ENCODE measurements at regions not wholly inside any gene's neighbourhood (a gene's known extent, or its start where the extent isn't known, plus 50 kb on each side); places are given as distances from the start of the nearest gene placed in this dataset.

DNA sequence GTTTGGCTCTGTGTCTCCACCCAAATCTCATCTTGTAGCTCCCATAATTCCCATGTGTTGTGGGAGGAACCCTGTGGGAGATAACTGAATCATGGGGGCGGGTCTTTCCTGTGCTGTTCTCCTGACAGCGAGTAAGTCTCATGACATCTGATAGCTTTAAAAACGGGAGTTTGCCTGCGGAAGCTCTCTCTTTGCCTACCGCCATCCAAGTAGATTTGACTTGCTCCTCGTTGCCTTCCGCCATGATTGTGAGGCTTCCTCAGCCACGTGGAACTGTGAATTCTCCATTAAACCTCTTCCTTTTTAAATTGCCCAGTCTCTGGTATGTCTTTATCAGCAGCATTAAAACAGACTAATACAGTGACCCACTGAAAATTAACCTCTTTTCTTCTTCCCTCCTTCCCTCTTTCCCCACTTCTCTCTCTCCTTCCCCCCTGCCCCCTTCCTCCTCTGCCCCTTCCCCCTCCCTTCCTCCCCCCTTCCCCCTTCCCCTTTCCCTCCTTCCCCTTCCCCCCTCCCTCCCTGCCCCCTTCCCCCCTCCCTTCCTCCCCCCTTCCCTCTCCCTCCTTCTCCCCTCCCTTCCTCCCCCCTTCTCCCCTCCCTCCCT is 818.8 kb downstream of the SLC4A3 start:
- intact Hi-C loops (cut with micrococcal nuclease): no loop called here
- CTCF ChIA-PET: no interaction called here
- DNase-seq: no peak
- Mint-ChIP-seq H3K36me3 (ENCODE audit: low read depth) (no peaks in the 10 kb centered on the region), H3K27me3 (ENCODE audit: low read depth) (no peaks in the 10 kb centered on the region), H3K27ac (no peak overlapping the region), H3K4me3 (no peak overlapping the region), H3K4me1 (ENCODE audit: low read depth) (no peaks in the 10 kb centered on the region), H3K9me3 (peaks cover 2% of the 10 kb centered on the region)

GRCh38 chr2:220450846-220451245 is 823.4 kb downstream of the SLC4A3 start:
- Mint-ChIP-seq H3K27me3 (ENCODE audit: low read depth) (no peaks in the 10 kb centered on the region), H3K36me3 (ENCODE audit: low read depth) (no peaks in the 10 kb centered on the region), H3K4me1 (ENCODE audit: low read depth) (no peaks in the 10 kb centered on the region), H3K27ac (no peak overlapping the region), H3K9me3 (peaks cover 2% of the 10 kb centered on the region), H3K4me3 (no peak overlapping the region)
- intact Hi-C loops (cut with micrococcal nuclease): no loop called here
- CTCF ChIA-PET: no interaction called here
- no peak for DNase-seq

- CTCF ChIA-PET: no interaction called here
- Mint-ChIP-seq H3K4me1 (ENCODE audit: low read depth) (no peaks in the 10 kb centered on the region), H3K4me3 (no peak overlapping the region), H3K27ac (no peak overlapping the region), H3K27me3 (ENCODE audit: low read depth) (no peaks in the 10 kb centered on the region), H3K36me3 (ENCODE audit: low read depth) (no peaks in the 10 kb centered on the region), H3K9me3 (peaks cover 2% of the 10 kb centered on the region)
- no peak for DNase-seq
- intact Hi-C loops (cut with micrococcal nuclease): no loop called here
These were observed 824.0 kb downstream of the SLC4A3 start for GRCh38 chr2:220451438-220451837.

- no peak overlapping the region for H3K27ac Mint-ChIP-seq
- no peaks in the 10 kb centered on the region for H3K9me3 Mint-ChIP-seq
- no peaks in the 10 kb centered on the region for H3K27me3 Mint-ChIP-seq (ENCODE audit: low read depth)
- H3K4me1 Mint-ChIP-seq (ENCODE audit: low read depth): no peaks in the 10 kb centered on the region
- H3K36me3 Mint-ChIP-seq (ENCODE audit: low read depth): no peaks in the 10 kb centered on the region
- no peak overlapping the region for H3K4me3 Mint-ChIP-seq
- DNase-seq: no peak
- intact Hi-C loops (cut with micrococcal nuclease): no loop called here
- CTCF ChIA-PET: no interaction called here
These were observed 825.1 kb downstream of the SLC4A3 start for GRCh38 chr2:220452561-220452960.

DNA sequence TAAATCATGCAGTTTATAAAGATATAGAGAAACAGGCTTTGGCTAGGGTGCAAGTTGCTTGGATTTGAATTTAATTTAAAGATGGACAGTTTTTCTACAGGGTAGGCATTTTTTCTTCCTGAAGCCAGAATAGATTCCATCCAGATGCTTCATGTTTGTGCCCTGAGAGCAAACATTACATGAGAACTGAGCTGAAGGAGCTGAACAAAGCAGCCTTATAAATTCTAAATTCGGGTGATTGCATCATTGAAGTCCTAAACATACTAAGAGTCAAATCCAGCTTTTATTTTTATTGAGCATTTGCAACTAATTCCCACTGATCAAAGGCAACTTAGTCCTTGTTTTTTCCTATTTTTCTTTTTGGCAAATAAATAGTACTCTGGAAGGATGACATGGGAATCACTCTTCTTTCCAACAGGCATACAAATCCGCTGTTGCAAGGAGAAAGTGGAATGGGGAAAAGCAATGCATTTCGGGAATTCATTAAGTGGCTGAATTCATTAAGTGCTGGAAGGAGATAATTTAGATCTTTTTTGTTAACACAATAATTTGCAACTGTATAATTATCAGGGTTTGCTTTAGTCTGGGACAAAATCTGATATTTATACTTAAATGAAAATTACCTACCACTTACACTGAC is 828.0 kb downstream of the SLC4A3 start:
- Mint-ChIP-seq H3K4me3 (no peak overlapping the region), H3K27ac (no peak overlapping the region), H3K36me3 (ENCODE audit: low read depth) (no peaks in the 10 kb centered on the region), H3K27me3 (ENCODE audit: low read depth) (no peaks in the 10 kb centered on the region), H3K4me1 (ENCODE audit: low read depth) (no peaks in the 10 kb centered on the region), H3K9me3 (no peaks in the 10 kb centered on the region)
- no peak for DNase-seq
- CTCF ChIA-PET: no interaction called here
- intact Hi-C loops (cut with micrococcal nuclease): no loop called here

DNA sequence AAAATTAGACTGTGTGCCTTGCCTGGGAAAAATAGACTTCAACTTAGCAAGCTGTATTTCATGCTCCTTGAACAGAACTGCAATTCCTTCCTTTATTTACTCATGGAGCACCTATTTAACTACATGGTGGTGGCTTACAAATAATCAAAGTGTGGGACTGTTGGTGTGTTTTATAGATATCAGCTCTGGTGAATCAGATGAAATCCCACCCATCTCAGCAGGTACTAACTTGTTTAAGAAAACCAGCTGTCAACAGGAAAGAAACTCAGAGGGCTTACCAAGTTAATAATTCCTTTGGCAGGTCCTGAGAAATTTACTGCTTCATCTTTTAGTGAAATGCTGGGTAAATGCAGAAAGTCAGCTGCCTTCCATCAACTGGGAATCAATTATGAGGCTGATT is 830.6 kb downstream of the SLC4A3 start:
- no peaks in the 10 kb centered on the region for H3K9me3 Mint-ChIP-seq
- intact Hi-C loops (cut with micrococcal nuclease): no loop called here
- H3K27me3 Mint-ChIP-seq (ENCODE audit: low read depth): no peaks in the 10 kb centered on the region
- no peaks in the 10 kb centered on the region for H3K4me1 Mint-ChIP-seq (ENCODE audit: low read depth)
- H3K27ac Mint-ChIP-seq: no peak overlapping the region
- DNase-seq: no peak
- no peak overlapping the region for H3K4me3 Mint-ChIP-seq
- H3K36me3 Mint-ChIP-seq (ENCODE audit: low read depth): no peaks in the 10 kb centered on the region
- CTCF ChIA-PET: no interaction called here

GRCh38 chr2:220460257-220460985 is 833.0 kb downstream of the SLC4A3 start:
- DNase-seq: no peak
- intact Hi-C loops (cut with micrococcal nuclease): no loop called here
- no peaks in the 10 kb centered on the region for H3K27me3 Mint-ChIP-seq (ENCODE audit: low read depth)
- H3K4me1 Mint-ChIP-seq (ENCODE audit: low read depth): no peaks in the 10 kb centered on the region
- peaks cover 1% of the 10 kb centered on the region for H3K9me3 Mint-ChIP-seq
- no peaks in the 10 kb centered on the region for H3K36me3 Mint-ChIP-seq (ENCODE audit: low read depth)
- no peak overlapping the region for H3K27ac Mint-ChIP-seq
- CTCF ChIA-PET: interaction anchor here (0.6 kb wide), 1 partner anchor 11 kb away, joined by 4 read pairs; no protein-coding TSS in a partner anchor
- H3K4me3 Mint-ChIP-seq: no peak overlapping the region

- no peak for DNase-seq
- Mint-ChIP-seq H3K4me3 (no peak overlapping the region), H3K4me1 (ENCODE audit: low read depth) (no peaks in the 10 kb centered on the region), H3K27ac (no peak overlapping the region), H3K27me3 (ENCODE audit: low read depth) (peaks cover 2% of the 10 kb centered on the region), H3K9me3 (peaks cover 1% of the 10 kb centered on the region), H3K36me3 (ENCODE audit: low read depth) (no peaks in the 10 kb centered on the region)
- CTCF ChIA-PET: no interaction called here
- intact Hi-C loops (cut with micrococcal nuclease): no loop called here
These were observed 836.4 kb downstream of the SLC4A3 start for GRCh38 chr2:220463876-220464275.

- Mint-ChIP-seq H3K4me3 (no peak overlapping the region), H3K36me3 (ENCODE audit: low read depth) (no peaks in the 10 kb centered on the region), H3K27me3 (ENCODE audit: low read depth) (peaks cover 2% of the 10 kb centered on the region), H3K4me1 (ENCODE audit: low read depth) (no peaks in the 10 kb centered on the region), H3K9me3 (peaks cover 1% of the 10 kb centered on the region), H3K27ac (no peak overlapping the region)
- CTCF ChIA-PET: no interaction called here
- intact Hi-C loops (cut with micrococcal nuclease): no loop called here
- no peak for DNase-seq
These were observed 838.3 kb downstream of the SLC4A3 start for GRCh38 chr2:220465700-220466099.

DNA sequence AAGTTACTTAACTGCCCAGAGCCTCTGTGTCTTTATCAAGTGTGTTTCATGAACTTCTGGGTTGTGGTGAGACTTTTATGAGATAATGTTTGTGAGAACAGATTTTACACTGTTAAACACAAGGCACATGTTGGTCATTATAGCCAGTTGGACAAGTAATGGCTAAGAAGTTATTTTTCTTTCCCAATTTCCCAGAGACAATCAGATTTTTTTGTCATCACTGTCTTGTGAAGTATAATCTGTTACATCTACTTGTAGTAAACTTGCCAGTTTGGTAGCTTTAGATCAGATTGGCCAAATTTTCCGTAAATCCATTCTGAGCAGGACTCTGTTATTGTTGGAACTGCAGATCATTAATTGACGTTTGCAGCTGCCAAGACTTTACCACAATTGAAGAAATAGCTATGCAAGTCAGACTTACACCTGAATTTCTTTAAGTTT is 838.8 kb downstream of the SLC4A3 start:
- Mint-ChIP-seq H3K36me3 (ENCODE audit: low read depth) (no peaks in the 10 kb centered on the region), H3K27me3 (ENCODE audit: low read depth) (peaks cover 2% of the 10 kb centered on the region), H3K4me1 (ENCODE audit: low read depth) (no peaks in the 10 kb centered on the region), H3K27ac (no peak overlapping the region), H3K4me3 (no peak overlapping the region), H3K9me3 (peaks cover 1% of the 10 kb centered on the region)
- CTCF ChIA-PET: no interaction called here
- intact Hi-C loops (cut with micrococcal nuclease): no loop called here
- DNase-seq: no peak

DNA sequence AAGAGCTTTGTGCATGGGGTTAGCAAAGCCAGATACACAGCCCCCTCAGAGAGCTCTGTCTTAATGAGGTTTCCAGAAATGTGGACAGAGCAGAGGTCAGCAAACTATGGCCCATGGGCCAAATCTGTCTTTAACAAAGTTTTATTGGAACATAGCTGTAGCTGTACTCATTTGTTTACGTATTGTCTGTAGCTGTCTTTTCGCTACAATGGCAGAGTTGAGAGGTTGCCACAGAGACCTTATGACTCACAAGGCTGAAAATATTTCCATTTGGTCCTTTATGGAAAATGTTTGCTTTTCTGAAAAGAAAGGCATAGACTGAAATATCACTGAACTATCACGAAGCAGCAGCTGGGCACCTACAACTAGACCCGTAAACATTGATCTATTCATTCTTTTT is 841.8 kb downstream of the SLC4A3 start:
- Mint-ChIP-seq H3K27me3 (ENCODE audit: low read depth) (peaks cover 2% of the 10 kb centered on the region), H3K9me3 (no peaks in the 10 kb centered on the region), H3K36me3 (ENCODE audit: low read depth) (no peaks in the 10 kb centered on the region), H3K27ac (no peak overlapping the region), H3K4me3 (no peak overlapping the region), H3K4me1 (ENCODE audit: low read depth) (no peaks in the 10 kb centered on the region)
- CTCF ChIA-PET: no interaction called here
- DNase-seq: no peak
- intact Hi-C loops (cut with micrococcal nuclease): no loop called here

- DNase-seq: no peak
- H3K4me3 Mint-ChIP-seq: no peak overlapping the region
- peaks cover 5% of the 10 kb centered on the region for H3K27me3 Mint-ChIP-seq (ENCODE audit: low read depth)
- no peaks in the 10 kb centered on the region for H3K9me3 Mint-ChIP-seq
- CTCF ChIA-PET: no interaction called here
- no peak overlapping the region for H3K27ac Mint-ChIP-seq
- H3K36me3 Mint-ChIP-seq (ENCODE audit: low read depth): no peaks in the 10 kb centered on the region
- H3K4me1 Mint-ChIP-seq (ENCODE audit: low read depth): no peaks in the 10 kb centered on the region
- intact Hi-C loops (cut with micrococcal nuclease): no loop called here
These were observed 846.2 kb downstream of the SLC4A3 start for GRCh38 chr2:220473611-220474010.

GRCh38 chr2:220476877-220477276 is 849.4 kb downstream of the SLC4A3 start:
- intact Hi-C loops (cut with micrococcal nuclease): no loop called here
- CTCF ChIA-PET: no interaction called here

More at GRCh38 chr2:220476877-220477276, 849.4 kb downstream of the SLC4A3 start:
- no peak for DNase-seq
- Mint-ChIP-seq H3K27ac (no peak overlapping the region), H3K4me1 (ENCODE audit: low read depth) (no peaks in the 10 kb centered on the region), H3K4me3 (no peak overlapping the region), H3K36me3 (ENCODE audit: low read depth) (no peaks in the 10 kb centered on the region), H3K27me3 (ENCODE audit: low read depth) (peaks cover 5% of the 10 kb centered on the region), H3K9me3 (no peaks in the 10 kb centered on the region)

All from activated naive CD4-positive, alpha-beta T cell treated with anti-CD3 and anti-CD28 coated beads for 36 hours (primary cell).